ENCODE measurements at regions not wholly inside any gene's neighbourhood (a gene's known extent, or its start where the extent isn't known, plus 50 kb on each side); places are given as distances from the start of the nearest gene placed in this dataset.
A peak's percentile ranks its signal among the peaks of the same experiment; 100 is the strongest.

DNA sequence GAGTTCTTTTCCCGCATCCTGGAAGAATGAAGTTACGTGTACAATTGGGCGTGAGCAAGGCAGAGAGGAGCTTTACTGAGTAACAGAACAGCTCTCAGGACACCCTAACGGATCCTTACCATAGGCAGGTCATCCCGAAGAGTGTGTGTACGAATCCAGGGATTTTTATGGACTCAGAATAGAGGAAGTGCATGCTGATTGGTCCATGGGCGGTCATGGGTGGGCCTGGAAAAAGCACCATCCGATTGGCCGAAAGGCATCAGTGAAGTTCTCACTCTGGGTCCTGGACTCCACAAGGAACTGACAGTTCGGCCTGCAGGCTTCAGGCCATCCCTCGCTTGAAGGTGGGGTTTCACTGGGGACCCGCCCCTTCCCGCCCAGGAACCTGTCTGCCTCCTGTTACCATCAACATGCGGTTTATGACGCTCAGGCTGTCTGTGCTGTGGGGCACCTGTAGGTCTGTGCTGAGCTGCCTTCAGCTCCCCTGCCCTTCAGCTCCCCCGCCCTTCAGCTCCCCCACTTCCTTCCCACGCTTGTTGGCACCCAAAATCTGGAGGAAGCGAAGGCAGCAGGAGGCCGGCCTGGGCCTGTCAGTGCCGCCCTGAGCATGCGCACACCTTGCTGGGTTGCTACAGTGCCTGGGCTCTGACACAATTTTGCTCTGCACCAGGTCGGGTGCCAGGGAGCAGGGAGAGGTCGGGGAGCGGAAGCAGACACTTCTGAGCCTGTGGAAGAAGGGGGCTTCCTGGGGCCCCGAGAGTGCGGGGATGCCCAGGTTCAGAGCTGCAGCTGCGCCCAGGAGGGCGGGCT, 57.9 kb upstream of the MANEA start:
- intact Hi-C loops (cut with DNase I): no loop called here
- ATAC-seq: no peak
- peak; percentile 40 for DNase-seq (ENCODE audit: missing footprints)

- ATAC-seq (no peak), DNase-seq (ENCODE audit: missing footprints) (no peak)
- intact Hi-C loops (cut with DNase I): no loop called here
These were observed 56.2 kb upstream of the MANEA start for GRCh38 chr6:95521181-95521580.

Data from Right ventricle myocardium inferior (tissue), 1 donor.